HG02970 (cell line): ENCODE measurements at regions not wholly inside any gene's neighbourhood (a gene's known extent, or its start where the extent isn't known, plus 50 kb on each side); places are given as distances from the start of the nearest gene placed in this dataset.

Source experiments
- ATAC-seq: cut with Tn5 transposase; IDR thresholded peaks from one replicate; pipeline ENCODE4 v1.9.1; 2021; ENCODE audit warnings: mild to moderate bottlenecking, moderate library complexity, moderate number of reproducible peaks; ENCODE audit not compliant: unreplicated experiment, low FRiP score

GRCh38 chr15:39304931-39305728, 275.7 kb upstream of the THBS1 start:
- no peak for ATAC-seq

- ATAC-seq, result no peak
Measured at GRCh38 chr15:39310633-39311032, 270.2 kb upstream of the THBS1 start.

GRCh38 chr15:39312984-39313383, 267.9 kb upstream of the THBS1 start:
- no peak for ATAC-seq

GRCh38 chr15:39313467-39313866, 267.4 kb upstream of the THBS1 start:
- no peak for ATAC-seq

GRCh38 chr15:39313881-39314280, 267.0 kb upstream of the THBS1 start:
- no peak for ATAC-seq

GRCh38 chr15:39315206-39315850, 265.6 kb upstream of the THBS1 start:
- no peak for ATAC-seq

- no peak for ATAC-seq
Measured at GRCh38 chr15:39317225-39317624, 263.7 kb upstream of the THBS1 start.

GRCh38 chr15:39318231-39318630, 262.6 kb upstream of the THBS1 start:
- ATAC-seq, result no peak

GRCh38 chr15:39320355-39320754, 260.5 kb upstream of the THBS1 start:
- ATAC-seq, result no peak

GRCh38 chr15:39320886-39321285, 260.0 kb upstream of the THBS1 start:
- ATAC-seq, result no peak

- no peak for ATAC-seq
Measured at GRCh38 chr15:39321977-39322376, 258.9 kb upstream of the THBS1 start.

- no peak for ATAC-seq
Measured at GRCh38 chr15:39323157-39323556, 257.7 kb upstream of the THBS1 start.

GRCh38 chr15:39323706-39324105, 257.2 kb upstream of the THBS1 start:
- no peak for ATAC-seq

- no peak for ATAC-seq
Measured at GRCh38 chr15:39326306-39326975, 254.4 kb upstream of the THBS1 start.

GRCh38 chr15:39327005-39327730, 253.7 kb upstream of the THBS1 start:
- no peak for ATAC-seq

- ATAC-seq, result no peak
Measured at GRCh38 chr15:39330061-39330460, 250.8 kb upstream of the THBS1 start.

GRCh38 chr15:39331584-39331983, 249.3 kb upstream of the THBS1 start:
- ATAC-seq, result no peak

- no peak for ATAC-seq
Measured at GRCh38 chr15:39332846-39333245, 248.0 kb upstream of the THBS1 start.

GRCh38 chr15:39333393-39333792, 247.5 kb upstream of the THBS1 start:
- no peak for ATAC-seq

GRCh38 chr15:39333896-39334295, 247.0 kb upstream of the THBS1 start:
- ATAC-seq, result no peak

GRCh38 chr15:39336926-39337325, 244.0 kb upstream of the THBS1 start:
- ATAC-seq, result no peak
